Tibial nerve (tissue), 4 donors: ENCODE measurements at regions not wholly inside any gene's neighbourhood (a gene's known extent, or its start where the extent isn't known, plus 50 kb on each side); places are given as distances from the start of the nearest gene placed in this dataset.

ENCODE experiments used
- DNase-seq, 2 donors: peaks; one replicate each; pipeline ENCODE4 v3.0.0-alpha.2; 2019; ENCODE audit warnings: low spot score in 2 of 2
- H3K27ac ChIP-seq, 4 donors: fragments of 200-600 bp; sonication (generic) in 3 of 4; one replicate each; pipeline ENCODE4 v1.5.1; 2017 to 2019; ENCODE audit warnings: mild to moderate bottlenecking in 1 of 4
- H3K27me3 ChIP-seq, 2 donors: fragments of 200-600 bp; sonication (generic) in 1 of 2; one replicate each; pipeline versions ENCODE4 v1.5.1 to v1.6.0; 2017 to 2019
- H3K36me3 ChIP-seq, 3 donors: fragments of 200-600 bp; sonication (generic); one replicate each; pipeline ENCODE4 v1.5.1; 2018 to 2019
- H3K4me1 ChIP-seq, 4 donors: fragments of 200-600 bp; sonication (generic) in 3 of 4; one replicate each; pipeline ENCODE4 v1.5.1; 2017 to 2019
- H3K4me3 ChIP-seq, 4 donors: fragments of 200-600 bp; sonication (generic) in 3 of 4; one replicate each; pipeline ENCODE4 v1.5.1; 2017 to 2019; ENCODE audit warnings: mild to moderate bottlenecking in 1 of 4, moderate library complexity in 1 of 4
- H3K9me3 ChIP-seq, 4 donors: fragments of 200-600 bp; sonication (generic) in 3 of 4; one replicate each; pipeline ENCODE4 v1.5.1; 2017 to 2019
- CTCF ChIP-seq, 5 experiments: fragments of 200-600 bp in 3 of 5; fragments of 450-650 bp in 2 of 5; sonication (generic) in 3 of 5; IDR thresholded peaks; one replicate each; pipeline ENCODE4 v1.5.1; 2016 to 2019; ENCODE audit warnings: antibody characterized with exemption in 5 of 5, mild to moderate bottlenecking in 3 of 5, moderate library complexity in 2 of 5
- EP300 ChIP-seq, 2 donors: sonication (generic); formaldehyde crosslinking; IDR thresholded peaks; one replicate each; pipeline ENCODE4 v1.6.1; 2017; ENCODE audit warnings: antibody characterized with exemption in 2 of 2, mild to moderate bottlenecking in 1 of 2
- POLR2A ChIP-seq, 2 donors: fragments of 450-650 bp; IDR thresholded peaks; one replicate each; pipeline ENCODE4 v1.6.1; 2017; ENCODE audit warnings: antibody characterized with exemption in 2 of 2, mild to moderate bottlenecking in 2 of 2, moderate library complexity in 2 of 2
- WGBS, 2 donors: methylation state at CpG; one replicate each; pipeline ENCODE4 v1.1.5; 2018; 5-methylcytosine and 5-hydroxymethylcytosine counted together

- WGBS, 2 donors: 23 to 25% methylated on average over 4 of the region's 4 CpGs
- H3K4me3 ChIP-seq: no peak overlapping the region
- H3K9me3 ChIP-seq: no peaks in the 10 kb centered on the region
- H3K36me3 ChIP-seq: no peaks in the 10 kb centered on the region
- TF ChIP-seq CTCF (IDR thresholded peaks at IDR 0.05): no peak
- no peak for TF ChIP-seq EP300 (IDR thresholded peaks at IDR 0.05)
- no peak for TF ChIP-seq POLR2A (IDR thresholded peaks at IDR 0.05)
- H3K27me3 ChIP-seq: no peaks in the 10 kb centered on the region
- no peaks in the 10 kb centered on the region for H3K4me1 ChIP-seq
- no peak overlapping the region for H3K27ac ChIP-seq
- DNase-seq: no peak
Measured at GRCh38 chr2:52964916-52965530, 802.6 kb upstream of the CHAC2 start.

GRCh38 chr2:52961403-52961802 is 806.2 kb upstream of the CHAC2 start:
- no peaks in the 10 kb centered on the region for H3K36me3 ChIP-seq
- H3K4me3 ChIP-seq: no peak overlapping the region

GRCh38 chr2:52960881-52961280 is 806.7 kb upstream of the CHAC2 start:
- no peak for DNase-seq
- TF ChIP-seq CTCF (IDR thresholded peaks at IDR 0.05) (no peak), POLR2A (IDR thresholded peaks at IDR 0.05) (no peak), EP300 (IDR thresholded peaks at IDR 0.05) (no peak)

More at GRCh38 chr2:52961403-52961802, 806.2 kb upstream of the CHAC2 start:
- Histone ChIP-seq H3K27ac (no peak overlapping the region), H3K9me3 (no peaks in the 10 kb centered on the region), H3K4me1 (no peaks in the 10 kb centered on the region), H3K27me3 (no peaks in the 10 kb centered on the region)
- TF ChIP-seq EP300 (IDR thresholded peaks at IDR 0.05) (no peak), POLR2A (IDR thresholded peaks at IDR 0.05) (no peak), CTCF (IDR thresholded peaks at IDR 0.05) (no peak)
- DNase-seq: no peak

GRCh38 chr2:52959801-52960200 is 807.8 kb upstream of the CHAC2 start:
- no peak for TF ChIP-seq EP300 (IDR thresholded peaks at IDR 0.05)
- no peak for TF ChIP-seq POLR2A (IDR thresholded peaks at IDR 0.05)
- TF ChIP-seq CTCF (IDR thresholded peaks at IDR 0.05): no peak
- no peak for DNase-seq
- WGBS, 2 donors: 74 to 78% methylated on average over 4 of the region's 4 CpGs
- H3K27ac ChIP-seq: no peak overlapping the region
- H3K9me3 ChIP-seq: no peaks in the 10 kb centered on the region
- H3K4me3 ChIP-seq: no peak overlapping the region
- H3K27me3 ChIP-seq: no peaks in the 10 kb centered on the region
- H3K36me3 ChIP-seq: no peaks in the 10 kb centered on the region
- H3K4me1 ChIP-seq: no peaks in the 10 kb centered on the region

More at GRCh38 chr2:52960881-52961280, 806.7 kb upstream of the CHAC2 start:
- no peak overlapping the region for H3K27ac ChIP-seq
- H3K27me3 ChIP-seq: no peaks in the 10 kb centered on the region
- H3K4me1 ChIP-seq: no peaks in the 10 kb centered on the region
- WGBS, 2 donors: 53 to 55% methylated on average over 3 of the region's 3 CpGs
- H3K4me3 ChIP-seq: no peak overlapping the region
- no peaks in the 10 kb centered on the region for H3K9me3 ChIP-seq
- H3K36me3 ChIP-seq: no peaks in the 10 kb centered on the region

GRCh38 chr2:52956766-52957165 is 810.8 kb upstream of the CHAC2 start:
- H3K36me3 ChIP-seq: no peaks in the 10 kb centered on the region
- H3K27me3 ChIP-seq: no peaks in the 10 kb centered on the region
- no peaks in the 10 kb centered on the region for H3K4me1 ChIP-seq
- H3K9me3 ChIP-seq: no peaks in the 10 kb centered on the region
- H3K4me3 ChIP-seq: no peak overlapping the region
- no peak for TF ChIP-seq CTCF (IDR thresholded peaks at IDR 0.05)
- no peak for TF ChIP-seq POLR2A (IDR thresholded peaks at IDR 0.05)
- WGBS, 2 donors: 82 to 100% methylated on average over 1 of the region's 1 CpG
- H3K27ac ChIP-seq: no peak overlapping the region
- DNase-seq: no peak
